NCI-H524 treated with DMSO at 0.1 percent for 48 hours (cell line): ENCODE measurements at regions not wholly inside any gene's neighbourhood (a gene's known extent, or its start where the extent isn't known, plus 50 kb on each side); places are given as distances from the start of the nearest gene placed in this dataset.

ENCODE experiments used
- DNase-seq: peaks from one replicate; lab custom pipeline; 2025; lab: John Stamatoyannopoulos, UW

DNA sequence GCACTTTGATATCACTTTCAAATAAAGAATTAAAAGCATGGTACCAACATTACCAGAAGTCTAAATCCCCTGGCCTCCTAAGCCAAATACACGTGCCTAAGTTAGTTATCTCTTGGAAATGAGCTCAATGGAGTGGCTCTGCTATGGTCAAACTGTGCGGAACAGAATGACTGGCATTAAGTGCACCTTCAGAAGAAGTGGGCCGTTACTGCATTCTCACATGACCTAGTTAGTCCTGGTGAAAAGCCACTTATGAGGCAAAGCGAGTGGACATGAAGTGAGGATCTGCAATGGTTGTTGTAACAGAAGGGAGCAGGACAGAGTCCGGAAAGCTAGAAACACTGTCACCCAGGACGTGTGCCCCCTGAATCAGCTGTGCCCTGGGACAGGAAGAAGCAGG is 633.1 kb downstream of the IRX1 start:
- DNase-seq, result no peak

DNA sequence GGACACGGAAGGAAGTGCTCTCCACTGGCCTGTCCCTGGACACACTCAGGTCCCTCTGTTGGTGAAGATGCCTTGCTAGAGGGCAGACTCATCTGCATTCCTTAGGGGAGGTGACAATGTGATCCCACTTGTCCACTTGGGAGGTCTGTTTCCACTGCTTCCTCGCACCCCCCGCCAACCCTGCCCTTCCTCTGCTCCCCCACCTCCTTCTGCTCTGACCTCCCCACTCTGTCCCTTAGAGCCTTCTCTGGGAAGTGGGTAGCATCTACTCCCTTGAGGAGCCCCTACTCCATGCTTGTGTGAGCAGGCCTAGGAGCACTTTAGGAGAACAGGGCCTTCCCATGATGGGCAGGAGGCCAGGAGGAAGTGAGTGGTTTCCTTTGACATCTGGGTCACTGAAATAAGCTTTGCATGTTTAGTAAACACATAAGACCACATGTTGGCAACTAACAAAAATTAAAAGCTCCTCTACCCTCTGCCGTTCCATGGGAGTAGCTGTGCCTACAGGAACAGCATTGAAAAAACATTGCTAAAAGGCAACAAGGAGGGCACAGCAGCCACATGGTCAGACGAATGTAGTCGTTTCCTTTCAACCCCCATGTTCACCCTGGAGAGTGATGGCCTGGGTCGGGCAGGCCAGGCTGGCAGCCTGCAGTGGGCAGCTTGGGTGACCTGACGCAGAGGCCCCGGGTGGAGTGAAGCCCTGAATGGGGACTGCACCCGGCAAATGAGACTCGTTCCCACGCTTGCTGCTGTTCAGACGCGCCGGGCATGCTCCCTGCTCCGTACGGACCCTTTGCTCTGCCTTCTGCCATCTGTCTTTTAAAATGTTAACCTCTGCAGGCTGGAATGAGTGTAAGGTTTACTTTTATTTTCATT is 634.0 kb downstream of the IRX1 start:
- DNase-seq, result no peak

DNA sequence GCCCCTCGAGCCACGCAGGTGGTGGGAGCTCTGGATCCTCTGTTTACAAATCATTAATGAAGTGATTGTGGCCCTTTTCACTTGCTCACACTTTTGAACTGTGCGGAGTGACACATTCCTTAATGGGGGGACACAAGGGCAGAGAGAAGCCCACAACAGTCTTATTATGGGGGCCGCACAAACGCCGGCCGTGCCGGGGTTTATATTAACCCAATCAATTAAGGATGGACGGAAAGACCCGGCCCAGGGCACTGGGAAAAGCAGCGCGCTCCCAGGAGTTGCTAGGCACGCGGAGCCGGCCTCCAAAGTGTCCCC is 634.8 kb downstream of the IRX1 start:
- DNase-seq, result no peak

DNA sequence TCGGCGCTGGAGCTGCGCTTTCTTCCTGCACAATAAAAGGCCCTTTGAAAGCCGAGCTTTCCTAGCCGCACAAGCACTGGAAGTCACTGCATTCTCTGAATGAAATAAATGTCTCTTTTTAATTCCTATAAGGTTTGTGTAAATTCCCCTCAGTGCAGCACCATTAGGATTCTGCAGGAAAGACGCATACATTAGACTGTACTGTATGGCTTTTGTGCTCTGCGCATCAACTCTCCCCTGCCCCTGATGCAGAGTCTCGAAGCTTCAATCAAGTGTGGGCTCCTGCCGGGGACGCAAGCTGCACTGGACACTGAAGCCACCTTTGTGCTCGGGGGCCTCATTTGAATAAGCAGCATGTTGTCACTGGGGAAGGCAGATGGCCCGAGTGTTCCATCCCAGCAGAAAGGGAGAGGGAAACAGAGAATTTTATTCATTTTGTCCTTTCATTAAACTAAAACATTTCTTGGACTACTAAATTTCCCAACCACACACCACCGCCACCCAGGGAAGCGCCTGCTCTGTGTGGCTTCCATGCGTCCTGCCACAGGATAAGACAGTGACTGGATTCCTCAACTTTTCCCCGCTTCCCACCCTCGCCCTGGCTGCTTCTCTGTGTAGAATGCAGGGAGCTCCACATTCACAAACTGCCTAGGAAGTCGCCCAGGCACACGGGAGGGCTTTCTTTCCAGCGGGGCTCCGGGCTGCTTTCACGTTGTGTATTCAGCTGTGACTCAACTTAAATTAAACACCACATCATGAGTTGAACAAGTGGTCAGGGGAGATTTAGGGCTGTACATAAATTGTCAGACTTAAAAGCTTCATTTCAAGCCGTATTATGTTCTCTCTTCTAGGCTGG is 635.4 kb downstream of the IRX1 start:
- DNase-seq, result peak; percentile 35

DNA sequence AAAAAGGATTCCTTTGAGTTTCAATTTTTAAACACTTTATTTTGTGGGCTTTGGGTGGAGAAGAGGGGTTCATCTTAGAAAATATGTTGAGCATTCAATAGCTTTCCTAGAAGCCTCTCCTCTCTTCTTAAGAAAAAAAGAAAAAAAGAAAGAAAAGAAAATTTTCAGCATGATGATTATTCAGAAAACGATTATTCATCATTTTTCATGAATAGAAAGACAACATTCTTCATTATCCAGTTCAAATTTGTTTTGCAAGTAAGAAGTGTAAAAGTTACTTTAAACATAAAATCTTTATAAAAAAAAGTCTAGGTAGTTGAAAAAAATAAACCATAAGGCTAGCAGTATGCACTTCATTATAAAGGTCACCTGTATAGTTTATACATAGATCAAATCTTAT is 636.5 kb downstream of the IRX1 start:
- DNase-seq, result no peak

DNA sequence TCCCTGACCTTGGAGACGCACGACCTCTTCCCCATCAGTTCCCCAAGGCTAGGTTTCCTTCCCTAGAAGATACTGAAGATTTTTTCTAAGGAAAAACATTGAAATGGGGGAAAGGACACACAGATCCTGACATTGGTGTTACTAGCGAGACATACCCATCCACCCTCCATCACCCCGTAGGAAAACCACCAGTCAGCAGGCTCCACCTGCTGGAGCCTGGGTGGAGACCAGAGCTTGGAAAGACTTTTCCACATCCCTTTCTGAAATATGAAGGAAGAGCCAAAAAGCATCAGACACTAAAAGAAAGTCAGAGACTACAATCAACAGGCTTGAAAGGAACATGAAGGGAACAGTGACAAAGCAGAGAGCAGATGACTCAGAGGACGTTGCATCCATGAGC is 638.0 kb downstream of the IRX1 start:
- peak; percentile 41 for DNase-seq

DNA sequence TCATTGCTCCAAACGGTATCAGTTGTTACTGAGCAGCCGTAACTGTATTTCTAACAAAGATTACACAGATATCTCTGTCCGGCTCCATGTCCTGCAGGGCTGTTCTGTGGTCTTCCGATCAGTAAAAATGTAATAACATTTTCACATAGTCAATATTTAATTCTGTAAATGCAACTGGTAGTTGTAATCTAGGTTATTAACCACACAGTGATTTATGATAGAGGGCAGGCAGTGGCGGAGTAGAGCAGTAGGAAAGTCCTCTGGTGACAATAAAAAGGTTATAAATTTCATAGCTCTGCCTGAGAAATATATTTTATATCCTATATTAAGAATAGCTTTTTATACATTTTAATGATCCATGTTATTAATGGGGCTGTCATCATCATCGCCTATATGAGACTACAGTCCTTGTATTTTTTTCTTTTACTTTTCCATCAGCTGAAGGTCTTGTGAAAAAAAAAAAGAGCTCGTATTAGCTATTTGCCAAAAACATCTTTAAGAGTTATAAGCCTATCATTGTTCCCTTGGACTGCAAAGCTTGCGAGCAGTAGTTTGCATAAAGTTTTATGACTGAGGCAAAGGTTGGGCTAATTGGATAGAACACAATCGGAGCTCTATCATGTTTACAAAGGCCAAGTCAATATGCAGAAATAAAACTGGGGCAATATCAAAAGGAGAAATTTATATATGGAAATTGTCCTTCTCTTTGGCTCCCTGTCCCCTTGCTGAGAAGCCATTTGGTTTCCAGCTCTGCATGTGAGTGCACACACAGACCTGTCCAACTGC is 648.0 kb downstream of the IRX1 start:
- no peak for DNase-seq

DNA sequence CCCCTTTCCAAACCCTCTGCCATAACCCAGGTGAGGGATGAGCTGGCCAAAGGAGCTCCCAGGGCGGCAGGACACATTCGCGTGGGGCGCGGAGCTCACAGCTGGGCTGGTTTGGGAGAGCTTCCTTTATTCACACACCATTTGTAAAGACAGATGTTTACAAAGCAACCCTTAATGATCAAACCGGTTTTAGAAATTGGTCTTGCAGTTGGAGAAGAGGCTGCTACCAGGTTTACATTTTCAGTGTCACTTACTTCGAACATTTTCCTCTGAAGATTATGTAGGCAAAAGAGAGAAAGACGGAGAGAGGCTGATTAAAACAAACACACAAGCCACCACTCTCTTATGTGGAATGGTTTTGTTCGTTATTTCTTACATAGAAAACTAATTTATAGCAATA is 648.7 kb downstream of the IRX1 start:
- DNase-seq, result no peak

DNA sequence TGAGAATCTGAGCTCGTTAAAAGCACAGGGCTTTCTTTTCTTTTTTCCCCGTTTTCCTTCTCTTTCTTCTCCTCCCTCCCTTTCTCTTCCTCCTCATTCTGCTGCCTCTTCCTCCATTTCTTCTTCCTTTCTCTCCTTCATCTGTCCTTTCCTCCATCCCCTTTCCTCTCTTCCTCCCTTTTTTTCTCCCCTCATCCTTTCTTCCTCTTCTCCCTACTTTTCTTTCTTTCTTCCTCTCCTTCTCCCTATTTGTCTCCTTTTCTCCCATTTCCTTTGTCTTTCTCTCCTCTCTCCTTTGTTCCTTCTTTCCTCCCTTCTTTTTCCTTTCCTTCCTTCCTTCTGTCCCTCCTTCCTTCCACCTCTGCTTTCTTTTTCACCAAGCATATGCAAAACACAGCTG is 649.4 kb downstream of the IRX1 start:
- no peak for DNase-seq

DNA sequence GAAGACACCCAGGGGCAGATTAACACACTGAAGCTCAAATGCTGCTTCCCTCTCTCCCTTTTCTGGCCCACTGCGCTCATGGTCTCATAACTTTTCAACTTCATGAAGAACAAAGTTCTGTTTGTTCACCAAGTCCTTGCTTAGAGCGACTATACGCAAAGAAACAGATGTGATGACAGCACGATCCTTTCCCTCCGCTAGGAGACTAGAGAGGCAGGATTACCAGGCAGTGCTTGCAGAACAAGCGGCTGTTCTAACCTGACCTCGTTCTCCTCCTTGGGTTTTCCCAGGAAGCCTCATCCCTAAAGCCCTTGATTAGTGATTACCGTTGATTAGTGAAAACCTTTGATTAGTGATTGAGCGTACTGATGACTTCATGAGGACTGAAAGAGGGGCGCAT is 649.9 kb downstream of the IRX1 start:
- DNase-seq, result no peak

DNA sequence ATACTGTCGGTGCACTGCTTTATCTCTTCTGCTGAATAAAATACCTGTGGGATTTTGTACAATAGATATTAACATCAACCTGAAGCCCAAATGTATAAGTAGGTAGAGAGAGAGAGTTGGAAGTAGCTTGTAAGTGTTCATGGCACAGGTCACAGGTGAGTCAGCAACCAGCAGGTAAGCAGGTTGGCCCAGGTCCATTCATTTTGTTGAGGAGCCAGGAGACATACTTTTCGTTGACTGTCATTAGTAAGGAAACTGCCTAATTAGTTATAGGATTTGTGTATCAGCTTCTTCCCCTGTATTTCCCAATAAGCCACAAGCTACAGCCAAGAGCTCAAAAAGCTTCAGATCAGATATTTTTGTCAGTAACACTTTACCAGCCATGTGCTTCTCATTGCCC is 650.8 kb downstream of the IRX1 start:
- DNase-seq, result no peak

DNA sequence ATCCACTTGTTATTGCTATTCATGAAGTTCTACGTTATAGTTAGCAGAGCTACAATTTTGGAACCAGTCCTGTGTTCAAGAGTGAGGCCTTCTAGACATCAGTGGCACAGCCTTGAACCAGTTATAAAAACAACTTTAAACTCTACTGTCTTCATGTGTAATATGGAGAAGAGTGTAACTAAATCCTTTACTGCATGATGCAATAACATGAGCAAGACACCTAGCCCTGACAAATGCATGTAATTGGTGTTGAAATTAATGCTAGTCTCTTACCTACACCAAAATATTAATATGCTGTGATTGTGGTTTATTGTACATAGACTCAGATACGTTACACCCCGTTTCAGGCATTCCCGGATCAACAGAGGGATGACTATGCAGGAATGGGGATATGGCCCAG is 654.6 kb downstream of the IRX1 start:
- no peak for DNase-seq

DNA sequence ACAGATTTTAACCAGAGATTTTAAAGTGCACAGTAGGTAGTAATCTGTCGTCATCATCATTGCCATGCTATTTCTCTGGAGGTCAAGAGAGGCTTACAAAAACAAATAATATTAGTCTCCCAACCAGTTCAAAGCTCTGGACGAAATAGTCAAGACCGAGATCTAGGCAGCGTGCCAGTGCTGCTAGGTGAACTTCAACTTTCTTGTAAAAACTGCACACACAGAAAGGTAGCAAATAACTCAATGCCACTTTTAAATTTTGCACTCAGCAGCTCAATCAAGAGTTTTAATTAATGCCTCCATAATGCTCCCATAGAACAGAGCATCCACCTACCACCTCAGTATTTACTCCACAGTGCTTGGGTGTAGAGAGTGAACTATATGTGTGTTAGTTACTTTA is 656.8 kb downstream of the IRX1 start:
- DNase-seq, result no peak

DNA sequence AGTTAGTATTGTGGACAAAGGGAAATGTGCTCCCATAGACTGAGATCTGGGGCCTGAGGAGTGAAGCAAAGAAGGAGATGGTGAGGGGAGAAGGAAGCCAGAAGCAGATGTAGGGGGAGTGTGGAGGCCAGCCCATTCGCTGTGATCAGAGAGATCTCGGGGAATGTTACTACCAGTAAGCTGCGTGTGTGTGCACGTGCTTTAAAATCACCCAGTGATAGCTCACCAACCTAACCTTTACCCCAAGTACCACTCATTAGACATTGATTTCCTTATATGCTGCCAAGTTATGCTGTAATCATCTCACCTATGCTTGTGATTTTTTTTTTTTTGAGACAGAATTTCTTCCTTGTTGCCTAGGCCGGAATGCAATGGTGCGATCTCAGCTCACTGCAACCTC is 659.1 kb downstream of the IRX1 start:
- DNase-seq, result no peak

DNA sequence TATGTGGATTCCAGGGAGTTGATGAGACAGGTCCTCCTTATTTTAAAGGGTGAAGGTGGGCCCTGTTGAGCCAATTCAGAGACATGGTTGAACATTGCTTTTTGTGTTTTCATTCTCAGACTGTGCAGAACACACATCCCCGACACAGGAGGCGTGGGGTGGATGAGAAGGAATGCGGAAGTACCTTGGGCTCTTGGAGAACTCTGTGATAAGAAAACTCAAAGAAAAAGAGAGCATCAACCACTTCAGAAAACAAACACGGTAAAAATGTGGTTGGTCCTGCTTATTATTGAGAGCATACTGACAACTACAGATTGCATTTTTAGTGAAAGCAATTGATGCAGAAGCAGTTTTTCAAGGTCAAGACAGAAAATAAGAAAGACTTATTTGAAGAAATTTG is 659.8 kb downstream of the IRX1 start:
- DNase-seq, result no peak

DNA sequence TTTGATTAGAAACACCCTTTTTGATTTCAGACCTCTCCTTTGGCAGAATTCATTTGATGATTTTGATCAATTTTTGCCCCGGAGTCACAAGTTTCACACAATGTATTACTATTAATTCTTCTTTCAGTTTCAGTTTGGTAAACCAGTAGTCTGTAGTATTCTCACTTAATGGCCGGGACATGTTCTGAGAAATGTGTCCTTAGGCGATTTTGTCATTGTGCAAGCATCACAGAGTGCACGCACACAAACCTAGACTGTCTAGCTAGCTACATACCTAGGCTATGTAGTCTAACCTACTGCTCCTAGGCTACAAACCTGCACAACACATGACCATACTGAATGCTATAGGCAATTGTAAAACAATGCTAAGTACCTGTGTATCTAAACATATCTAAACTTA is 662.5 kb downstream of the IRX1 start:
- DNase-seq, result no peak

DNA sequence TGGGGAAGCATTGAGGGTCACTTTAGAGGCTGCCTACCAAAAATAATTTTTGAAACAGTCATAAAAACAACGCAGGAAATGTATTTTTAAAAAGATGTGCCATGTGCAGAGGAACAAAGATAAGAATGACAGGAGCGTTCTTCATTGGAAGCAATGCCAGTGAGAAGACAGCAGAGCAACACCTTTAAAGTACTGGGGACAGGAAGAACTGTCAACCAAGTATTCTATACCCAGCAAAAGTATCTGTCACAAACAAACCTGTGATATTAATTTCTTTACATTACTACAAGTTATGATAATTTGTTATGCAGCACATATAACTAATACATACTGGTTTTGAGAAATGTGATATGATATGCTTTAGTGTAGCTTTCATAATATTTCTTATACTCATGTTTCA is 675.6 kb downstream of the IRX1 start:
- DNase-seq, result no peak

DNA sequence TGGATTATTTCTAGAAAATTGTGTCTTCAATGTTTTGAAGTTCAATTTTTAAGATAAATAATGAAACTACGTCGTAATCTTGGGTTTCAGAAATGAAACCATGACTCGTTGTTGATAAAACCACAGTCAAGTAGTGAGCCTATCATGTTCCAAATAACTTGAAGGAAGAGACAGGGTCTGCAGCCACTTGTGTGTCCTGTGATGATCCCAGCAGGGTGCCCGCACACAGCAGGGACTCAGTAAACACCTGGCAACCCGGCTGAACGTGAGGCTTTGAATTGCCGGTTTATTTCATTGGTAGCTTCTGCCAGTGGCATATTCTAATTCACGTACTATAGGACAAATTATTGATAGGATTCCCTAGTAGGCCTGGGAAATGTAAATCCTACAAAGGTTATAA is 679.6 kb downstream of the IRX1 start:
- peak; percentile 88 for DNase-seq

DNA sequence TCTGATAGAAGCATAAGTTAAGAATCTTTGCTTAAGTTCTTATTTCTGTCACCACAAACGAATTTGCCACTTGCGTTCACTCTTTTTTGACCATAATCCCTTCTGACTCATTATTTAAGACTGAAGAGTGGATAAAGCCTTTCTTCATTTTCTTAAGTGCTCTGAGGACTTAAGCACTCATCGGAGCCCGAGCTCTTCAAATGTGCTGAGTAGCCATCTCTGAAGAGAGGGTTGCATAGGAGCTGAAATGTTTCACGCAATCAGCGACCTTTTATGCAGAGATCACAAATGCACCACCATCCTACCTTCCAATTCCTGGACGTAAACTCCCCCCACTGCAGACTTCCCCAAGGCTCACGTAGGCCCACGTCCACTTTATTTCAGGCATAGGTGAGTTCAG is 699.2 kb downstream of the IRX1 start:
- DNase-seq, result peak; percentile 93

DNA sequence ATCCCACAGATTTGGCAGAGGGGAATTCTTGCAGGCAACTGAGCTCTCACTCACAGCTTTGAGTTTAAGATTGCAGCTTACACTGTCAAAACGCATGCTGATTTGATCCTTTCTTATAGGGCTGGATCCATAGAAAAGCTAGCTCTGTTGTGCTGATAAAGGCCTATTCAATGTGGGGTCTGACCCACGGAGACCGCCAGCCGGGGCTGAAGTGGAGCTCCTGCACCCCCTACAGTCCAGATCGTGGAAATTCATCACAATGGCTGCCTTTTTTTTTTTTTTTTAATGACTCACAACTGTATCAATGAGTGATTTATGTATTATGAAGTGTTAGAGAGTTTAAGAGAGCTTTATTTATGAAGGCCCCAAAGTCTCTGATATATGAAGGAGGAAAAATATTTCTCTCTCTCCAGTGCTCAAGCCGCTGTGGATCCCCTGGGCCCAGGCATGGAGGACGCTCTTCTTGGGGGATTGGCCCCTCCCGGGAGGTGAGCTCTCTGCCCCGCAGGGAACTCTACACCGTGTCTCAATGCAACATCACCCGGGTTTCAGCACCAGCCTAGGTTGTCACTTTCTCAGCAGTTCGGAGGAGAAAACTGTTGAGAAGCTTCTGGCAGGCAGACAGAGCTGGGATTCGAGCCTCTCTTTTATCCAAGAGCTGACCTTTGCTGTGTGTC is 700.2 kb downstream of the IRX1 start:
- DNase-seq, result peak; percentile 35

DNA sequence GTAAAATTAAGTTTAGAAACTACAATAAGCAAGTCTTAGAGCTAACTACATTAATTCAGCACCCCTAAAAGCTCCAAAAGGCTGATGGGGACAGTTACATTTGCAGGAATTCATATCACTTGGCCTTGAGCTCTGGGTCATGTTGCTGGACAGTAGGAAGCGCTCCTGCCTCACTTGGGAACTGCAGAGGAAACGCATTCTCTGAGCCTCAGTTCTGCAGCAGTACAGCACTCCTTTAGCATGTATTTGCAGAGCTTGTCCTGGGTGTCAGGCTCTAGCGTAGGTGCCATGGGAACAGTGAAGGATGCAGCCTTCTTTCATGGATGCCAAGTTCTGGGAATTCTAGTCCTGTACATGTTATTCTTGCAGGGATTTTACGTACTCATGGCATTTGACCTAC is 710.4 kb downstream of the IRX1 start:
- no peak for DNase-seq

DNA sequence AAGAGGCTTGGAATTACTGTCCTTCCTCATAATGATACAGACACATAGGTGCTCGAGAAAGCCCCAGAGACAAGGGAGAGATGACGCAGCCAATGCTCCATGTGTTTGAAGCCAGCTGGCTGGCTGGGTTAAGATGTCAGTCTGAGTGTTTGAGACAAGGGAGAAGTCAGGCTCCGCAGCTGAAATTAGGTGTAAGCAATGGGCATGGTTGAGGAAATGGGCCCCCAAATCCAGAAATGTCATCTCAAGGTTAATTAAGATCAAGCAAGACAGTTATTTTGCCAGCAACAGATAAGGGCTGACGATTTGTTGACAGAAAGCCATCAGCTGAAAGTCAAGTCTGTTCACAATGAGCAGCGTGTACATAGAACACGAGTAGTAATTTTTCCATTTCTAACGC is 713.4 kb downstream of the IRX1 start:
- no peak for DNase-seq
